ENCODE measurements at regions not wholly inside any gene's neighbourhood (a gene's known extent, or its start where the extent isn't known, plus 50 kb on each side); places are given as distances from the start of the nearest gene placed in this dataset.
"Not testable (repeated sequence)": the region's sequence is repeated elsewhere in the genome, so short reads cannot be mapped to it uniquely, and the experiment has no call there.

DNA sequence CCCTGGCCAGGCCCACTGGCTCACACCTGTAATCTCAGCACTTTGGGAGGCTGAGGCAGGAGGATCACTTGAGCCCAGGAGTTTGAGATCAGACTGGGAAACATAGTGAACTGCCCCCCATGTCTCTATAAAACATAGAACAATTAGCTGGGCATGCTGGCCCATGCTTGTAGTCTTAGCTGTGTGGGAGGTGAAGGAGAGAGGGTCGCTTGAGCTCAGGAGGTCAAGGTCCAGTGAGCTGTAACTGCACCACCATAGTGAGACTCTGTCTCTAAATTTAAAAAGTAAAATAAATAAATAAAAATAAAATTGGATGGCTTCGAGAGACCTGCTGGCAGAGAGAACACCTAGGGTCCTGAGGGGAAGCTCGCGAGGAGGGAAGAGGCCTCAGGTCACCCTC lies 69.9 kb upstream of the PARD3 start:
- no peaks in the 10 kb centered on the region for H3K36me3 ChIP-seq
- no peak overlapping the region for H3K27ac ChIP-seq
- no peak overlapping the region for H3K4me3 ChIP-seq
- no peak for DNase-seq
- WGBS, 5 donors: 83 to 97% (median 89%) methylated on average over 4 of the region's 4 CpGs
- intact Hi-C loops (cut with DNase I; ENCODE audit: low total_unique reads): no loop called here
- H3K9me3 ChIP-seq: no peaks in the 10 kb centered on the region
- no peaks in the 10 kb centered on the region for H3K4me1 ChIP-seq
- H3K27me3 ChIP-seq (replicated peaks in 1 of 7): no peaks in the 10 kb centered on the region
- TF ChIP-seq POLR2A (IDR thresholded peaks at IDR 0.05): no peak
- no peak for TF ChIP-seq POLR2AphosphoS5 (IDR thresholded peaks at IDR 0.05)

DNA sequence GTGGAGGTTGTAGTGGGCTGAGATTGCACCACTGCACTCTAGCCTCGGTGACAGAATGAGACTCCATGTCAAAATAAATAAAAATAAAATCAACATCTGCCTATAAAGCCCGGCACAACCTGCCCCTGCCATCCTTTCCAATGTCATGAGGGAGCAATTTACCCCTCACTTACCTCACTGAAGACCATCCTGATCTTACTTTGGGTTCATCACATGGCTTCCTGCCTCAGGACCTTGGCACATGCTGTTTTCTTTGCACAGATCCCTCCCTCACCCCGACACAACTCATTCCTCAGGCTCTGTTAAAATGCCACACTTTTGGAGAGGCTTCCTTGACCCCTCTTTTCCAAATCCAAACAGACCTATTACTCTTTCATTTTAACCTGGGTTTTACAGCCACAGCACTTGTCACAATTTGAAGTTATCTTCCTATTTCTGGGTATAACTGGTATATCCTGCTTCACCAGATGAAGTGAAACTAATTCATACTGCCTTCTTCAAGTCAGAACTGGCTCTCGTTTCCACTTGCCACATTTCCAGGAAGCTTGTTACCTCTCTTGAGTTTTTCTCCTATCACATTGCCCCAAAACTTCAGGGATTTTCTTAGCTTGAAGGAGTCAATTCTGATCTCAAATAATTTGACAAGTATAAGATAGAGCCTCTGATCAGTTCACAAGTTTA lies 69.3 kb upstream of the PARD3 start:
- Histone ChIP-seq H3K36me3 (no peaks in the 10 kb centered on the region), H3K9me3 (no peaks in the 10 kb centered on the region), H3K27me3 (replicated peaks in 1 of 7) (no peaks in the 10 kb centered on the region), H3K4me1 (no peaks in the 10 kb centered on the region), H3K4me3 (no peak overlapping the region), H3K27ac (no peak overlapping the region)
- DNase-seq: no peak
- TF ChIP-seq POLR2A (IDR thresholded peaks at IDR 0.05) (no peak), POLR2AphosphoS5 (IDR thresholded peaks at IDR 0.05) (no peak)
- TF ChIP-seq, protein P1, sequence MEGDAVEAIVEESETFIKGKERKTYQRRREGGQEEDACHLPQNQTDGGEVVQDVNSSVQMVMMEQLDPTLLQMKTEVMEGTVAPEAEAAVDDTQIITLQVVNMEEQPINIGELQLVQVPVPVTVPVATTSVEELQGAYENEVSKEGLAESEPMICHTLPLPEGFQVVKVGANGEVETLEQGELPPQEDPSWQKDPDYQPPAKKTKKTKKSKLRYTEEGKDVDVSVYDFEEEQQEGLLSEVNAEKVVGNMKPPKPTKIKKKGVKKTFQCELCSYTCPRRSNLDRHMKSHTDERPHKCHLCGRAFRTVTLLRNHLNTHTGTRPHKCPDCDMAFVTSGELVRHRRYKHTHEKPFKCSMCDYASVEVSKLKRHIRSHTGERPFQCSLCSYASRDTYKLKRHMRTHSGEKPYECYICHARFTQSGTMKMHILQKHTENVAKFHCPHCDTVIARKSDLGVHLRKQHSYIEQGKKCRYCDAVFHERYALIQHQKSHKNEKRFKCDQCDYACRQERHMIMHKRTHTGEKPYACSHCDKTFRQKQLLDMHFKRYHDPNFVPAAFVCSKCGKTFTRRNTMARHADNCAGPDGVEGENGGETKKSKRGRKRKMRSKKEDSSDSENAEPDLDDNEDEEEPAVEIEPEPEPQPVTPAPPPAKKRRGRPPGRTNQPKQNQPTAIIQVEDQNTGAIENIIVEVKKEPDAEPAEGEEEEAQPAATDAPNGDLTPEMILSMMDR (IDR thresholded peaks at IDR 0.05 in 8 of 11, conservative IDR thresholded peaks at IDR 0.05 in 3 of 11): no peak
- intact Hi-C loops (cut with DNase I; ENCODE audit: low total_unique reads): no loop called here
- 70 to 84% (median 74%) methylated on average over 4 of the region's 4 CpGs for WGBS, 5 donors

DNA sequence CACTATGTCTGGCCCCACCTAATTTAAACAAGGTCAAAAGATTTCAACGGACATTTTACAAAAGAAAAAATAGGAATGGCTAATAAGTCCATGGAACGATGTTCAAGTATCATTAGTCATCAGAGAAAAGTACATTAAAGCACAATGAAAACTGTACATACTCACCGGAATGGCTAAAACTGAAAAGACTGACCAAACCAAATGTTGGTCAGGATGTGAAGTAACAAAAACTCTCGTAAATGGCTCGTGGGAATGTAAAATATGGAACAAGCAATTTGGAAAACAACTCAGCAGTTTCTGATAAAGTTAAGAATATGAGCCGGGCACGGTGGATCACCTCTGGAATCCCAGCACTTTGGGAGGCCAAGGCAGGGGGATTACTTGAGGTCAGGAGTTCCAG lies 65.7 kb upstream of the PARD3 start:
- no peak for DNase-seq
- intact Hi-C loops (cut with DNase I; ENCODE audit: low total_unique reads): no loop called here
- 83 to 92% (median 87%) methylated on average over 7 of the region's 7 CpGs for WGBS, 5 donors

DNA sequence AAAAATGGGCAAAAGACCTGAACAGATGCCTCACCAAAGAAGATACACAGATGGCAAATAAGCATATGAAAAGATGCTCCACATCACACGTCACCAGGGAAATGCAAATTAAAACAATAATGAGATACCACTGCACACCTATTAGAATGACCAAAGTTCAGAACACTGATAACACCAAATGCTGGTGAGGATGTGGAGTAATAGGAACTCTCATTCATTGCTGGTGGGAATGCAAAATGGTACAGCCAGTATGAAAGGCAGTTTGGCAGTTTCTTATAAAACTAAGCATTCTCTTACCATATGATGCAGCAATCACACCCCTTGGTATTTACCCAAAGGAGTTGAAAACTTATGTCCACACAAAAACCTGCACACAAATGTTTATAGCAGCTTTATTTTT lies 63.6 kb upstream of the PARD3 start:
- H3K27ac ChIP-seq; H3K4me1 ChIP-seq; H3K9me3 ChIP-seq; H3K27me3 ChIP-seq (replicated peaks in 1 of 7); H3K36me3 ChIP-seq; DNase-seq; intact Hi-C loops (cut with DNase I; ENCODE audit: low total_unique reads); H3K4me3 ChIP-seq: not testable (repeated sequence)
- WGBS, 5 donors: 79 to 96% (median 90%) methylated on average over 1 of the region's 1 CpG

More for the DNA sequence above, 65.7 kb upstream of the PARD3 start:
- Histone ChIP-seq H3K4me3 (no peak overlapping the region), H3K9me3 (no peaks in the 10 kb centered on the region), H3K27me3 (replicated peaks in 1 of 7) (no peaks in the 10 kb centered on the region), H3K36me3 (no peaks in the 10 kb centered on the region), H3K27ac (no peak overlapping the region), H3K4me1 (no peaks in the 10 kb centered on the region)
- TF ChIP-seq POLR2AphosphoS5 (IDR thresholded peaks at IDR 0.05): no peak
- no peak for TF ChIP-seq POLR2A (IDR thresholded peaks at IDR 0.05)
- TF ChIP-seq, protein P1 (IDR thresholded peaks at IDR 0.05 in 8 of 11, conservative IDR thresholded peaks at IDR 0.05 in 3 of 11): no peak

DNA sequence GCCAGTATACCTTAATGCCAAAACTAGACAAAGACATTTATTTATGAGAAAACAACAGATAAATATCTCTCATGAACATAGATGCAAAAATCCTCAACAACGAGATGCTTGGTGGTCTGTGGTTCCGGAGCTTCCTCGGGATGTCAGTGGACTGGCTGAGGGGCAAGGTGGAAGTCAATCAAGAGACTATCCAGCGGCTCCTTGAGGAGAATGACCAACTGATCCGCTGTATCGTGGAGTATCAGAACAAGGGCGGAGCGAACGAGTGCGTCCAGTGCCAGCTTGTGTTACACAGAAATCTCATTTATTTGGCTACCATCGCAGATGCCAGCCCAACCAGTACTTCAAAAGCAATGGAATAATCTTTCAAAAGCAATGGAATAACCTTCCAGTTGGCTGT lies 60.0 kb upstream of the PARD3 start:
- Histone ChIP-seq H3K27me3 (replicated peaks in 1 of 7) (no peaks in the 10 kb centered on the region), H3K36me3 (no peaks in the 10 kb centered on the region), H3K27ac (no peak overlapping the region), H3K4me1 (no peaks in the 10 kb centered on the region), H3K9me3 (no peaks in the 10 kb centered on the region), H3K4me3 (no peak overlapping the region)
- intact Hi-C loops (cut with DNase I; ENCODE audit: low total_unique reads): no loop called here
- no peak for TF ChIP-seq POLR2AphosphoS5 (IDR thresholded peaks at IDR 0.05)
- TF ChIP-seq, protein P1 (IDR thresholded peaks at IDR 0.05 in 8 of 11, conservative IDR thresholded peaks at IDR 0.05 in 3 of 11): no peak
- TF ChIP-seq POLR2A (IDR thresholded peaks at IDR 0.05): no peak
- 94 to 99% (median 95%) methylated on average over 11 of the region's 11 CpGs for WGBS, 5 donors
- DNase-seq: no peak

Data from spleen (tissue), 11 donors.